GM10266 (cell line): ENCODE measurements at regions not wholly inside any gene's neighbourhood (a gene's known extent, or its start where the extent isn't known, plus 50 kb on each side); places are given as distances from the start of the nearest gene placed in this dataset.
"Not testable (repeated sequence)": the region's sequence is repeated elsewhere in the genome, so short reads cannot be mapped to it uniquely, and the experiment has no call there.

Experiments used
- DNase-seq: peaks from one replicate; pipeline ENCODE4 v3.0.0; 2012; ENCODE audit errors: extremely low spot score
- CTCF ChIP-seq: IDR thresholded peaks from 2 replicates; pipeline ENCODE4 v1.5.1; 2012; ENCODE audit warnings: mild to moderate bottlenecking, low read depth; ENCODE audit not compliant: control insufficient read depth, insufficient read depth; ENCODE audit errors: missing control alignments

- TF ChIP-seq CTCF, result no peak
- DNase-seq, result no peak
Measured at GRCh38 chr16:26827386-26827785, 239.3 kb upstream of the C16orf82 start.

- no peak for DNase-seq
- no peak for TF ChIP-seq CTCF
Measured at GRCh38 chr16:26830428-26831127, 236.1 kb upstream of the C16orf82 start.

GRCh38 chr16:26836114-26836513 is 230.6 kb upstream of the C16orf82 start:
- DNase-seq, result not testable (repeated sequence)

- TF ChIP-seq CTCF, result no peak
- DNase-seq, result no peak
Measured at GRCh38 chr16:26838931-26839330, 227.8 kb upstream of the C16orf82 start.

GRCh38 chr16:26840691-26841090 is 226.0 kb upstream of the C16orf82 start:
- DNase-seq, result no peak
- no peak for TF ChIP-seq CTCF

GRCh38 chr16:26856271-26856670 is 210.5 kb upstream of the C16orf82 start:
- DNase-seq, result no peak

GRCh38 chr16:26856791-26857190 is 209.9 kb upstream of the C16orf82 start:
- no peak for DNase-seq
- no peak for TF ChIP-seq CTCF

More at GRCh38 chr16:26856271-26856670, 210.5 kb upstream of the C16orf82 start:
- TF ChIP-seq CTCF, result no peak

GRCh38 chr16:26857371-26857770 is 209.4 kb upstream of the C16orf82 start:
- TF ChIP-seq CTCF, result no peak
- DNase-seq, result no peak
